Brain microvascular endothelial cell (primary cell): ENCODE measurements at regions not wholly inside any gene's neighbourhood (a gene's known extent, or its start where the extent isn't known, plus 50 kb on each side); places are given as distances from the start of the nearest gene placed in this dataset.

Experiments used
- DNase-seq: peaks from one replicate; pipeline ENCODE4 v3.0.0-alpha.2; 2020
- H3K27ac ChIP-seq: fragments of 250-450 bp; sonication (Bioruptor Pico); 2 replicates; pipeline ENCODE4 v1.5.1; 2020; ENCODE audit warnings: mild to moderate bottlenecking, moderate library complexity
- H3K27me3 ChIP-seq: fragments of 250-450 bp; sonication (Bioruptor Pico); replicated peaks from 2 replicates; pipeline ENCODE4 v1.5.1; 2020; ENCODE audit warnings: mild to moderate bottlenecking
- H3K36me3 ChIP-seq: fragments of 250-450 bp; sonication (Bioruptor Pico); replicated peaks from 2 replicates; pipeline ENCODE4 v1.5.1; 2020; ENCODE audit warnings: mild to moderate bottlenecking
- H3K4me3 ChIP-seq: 2 replicates; pipeline ENCODE4 v1.5.1; 2011; ENCODE audit warnings: low read depth, mild to moderate bottlenecking, control low read depth, low read length, moderate library complexity
- CTCF ChIP-seq: IDR thresholded peaks from 2 replicates; pipeline ENCODE4 v1.5.1; 2011; ENCODE audit warnings: low read depth, mild to moderate bottlenecking, moderate library complexity, low read length, control low read depth, inconsistent platforms; ENCODE audit errors: missing control alignments
- in situ Hi-C: cut with HindIII; loops from 2 replicates; pipeline ENCODE4 v1.10.0; 2017; ENCODE audit warnings: low sequenced_read_pairs, low pct_ligation_motif_present

- in situ Hi-C loops, result no loop called here
- Histone ChIP-seq H3K27ac (no peak overlapping the region), H3K36me3 (no peaks in the 10 kb centered on the region), H3K27me3 (no peaks in the 10 kb centered on the region), H3K4me3 (no peak overlapping the region)
- no peak for TF ChIP-seq CTCF
- no peak for DNase-seq
Measured at GRCh38 chr6:50361641-50362331, 312.1 kb upstream of the DEFB112 start.

GRCh38 chr6:50362706-50363105 is 313.0 kb upstream of the DEFB112 start:
- no peaks in the 10 kb centered on the region for H3K36me3 ChIP-seq
- in situ Hi-C loops, result no loop called here
- H3K4me3 ChIP-seq, result no peak overlapping the region
- no peak for TF ChIP-seq CTCF
- DNase-seq, result no peak
- no peak overlapping the region for H3K27ac ChIP-seq
- H3K27me3 ChIP-seq, result no peaks in the 10 kb centered on the region

GRCh38 chr6:50369996-50370395 is 320.3 kb upstream of the DEFB112 start:
- no peak for DNase-seq
- TF ChIP-seq CTCF, result no peak
- in situ Hi-C loops, result no loop called here

GRCh38 chr6:50380406-50381098 is 330.8 kb upstream of the DEFB112 start:
- Histone ChIP-seq H3K27ac (no peak overlapping the region), H3K4me3 (no peak overlapping the region), H3K27me3 (no peaks in the 10 kb centered on the region), H3K36me3 (no peaks in the 10 kb centered on the region)
- in situ Hi-C loops, result no loop called here
- TF ChIP-seq CTCF, result no peak
- DNase-seq, result no peak

More at GRCh38 chr6:50369996-50370395, 320.3 kb upstream of the DEFB112 start:
- Histone ChIP-seq H3K36me3 (no peaks in the 10 kb centered on the region), H3K27me3 (no peaks in the 10 kb centered on the region), H3K4me3 (no peak overlapping the region), H3K27ac (no peak overlapping the region)

- Histone ChIP-seq H3K4me3 (no peak overlapping the region), H3K27me3 (no peaks in the 10 kb centered on the region), H3K27ac (no peak overlapping the region), H3K36me3 (no peaks in the 10 kb centered on the region)
- no peak for DNase-seq
- in situ Hi-C loops, result no loop called here
- TF ChIP-seq CTCF, result no peak
Measured at GRCh38 chr6:50381099-50381415, 331.3 kb upstream of the DEFB112 start.
